Skeletal muscle tissue (tissue), 3 donors: ENCODE measurements at regions not wholly inside any gene's neighbourhood (a gene's known extent, or its start where the extent isn't known, plus 50 kb on each side); places are given as distances from the start of the nearest gene placed in this dataset.

Source experiments
- H3K27ac ChIP-seq: one replicate; pipeline ENCODE4 v1.7.0; 2013; ENCODE audit warnings: mild to moderate bottlenecking, low read depth, low read length, inconsistent platforms
- H3K27me3 ChIP-seq, 3 donors: one replicate each; pipeline ENCODE4 v1.7.0; 2013; ENCODE audit warnings: low read length in 3 of 3; ENCODE audit not compliant: control insufficient read depth in 3 of 3, insufficient read depth in 3 of 3
- H3K36me3 ChIP-seq, 3 donors: one replicate each; pipeline ENCODE4 v1.7.0; 2013; ENCODE audit warnings: low read length in 3 of 3; ENCODE audit not compliant: control insufficient read depth in 3 of 3, insufficient read depth in 3 of 3
- H3K4me1 ChIP-seq, 3 donors: one replicate each; pipeline ENCODE4 v1.7.0; 2013; ENCODE audit warnings: low read length in 3 of 3, mild to moderate bottlenecking in 3 of 3; ENCODE audit not compliant: control insufficient read depth in 3 of 3, insufficient read depth in 3 of 3
- H3K4me3 ChIP-seq, 3 donors: one replicate each; pipeline ENCODE4 v1.7.0; 2013; ENCODE audit warnings: low read length in 3 of 3
- H3K9ac ChIP-seq, 3 donors: one replicate each; pipeline ENCODE4 v1.7.0; 2013; ENCODE audit warnings: low read length in 3 of 3, mild to moderate bottlenecking in 3 of 3, moderate library complexity in 2 of 3, low read depth in 1 of 3
- H3K9me3 ChIP-seq, 3 donors: one replicate each; pipeline ENCODE4 v1.7.0; 2013; ENCODE audit warnings: low read length in 3 of 3; ENCODE audit not compliant: control insufficient read depth in 3 of 3
- donor health status: Osteomylitis.

- Histone ChIP-seq H3K27ac (no peak overlapping the region), H3K36me3 (no peaks in the 10 kb centered on the region), H3K9ac (no peak overlapping the region), H3K4me3 (no peak overlapping the region), H3K4me1 (peaks cover 0 to 7% (median 5%) of the 10 kb centered on the region in 3 donors), H3K9me3 (no peaks in the 10 kb centered on the region), H3K27me3 (no peaks in the 10 kb centered on the region)
These were observed 73.5 kb upstream of the MBNL1 start for GRCh38 chr3:152195206-152195605.

GRCh38 chr3:152196782-152197181 lies 71.9 kb upstream of the MBNL1 start:
- H3K27ac ChIP-seq = peak overlapping the region; percentile 86
- H3K9ac ChIP-seq = peak overlapping the region in 1 of 3 donors; percentile 46
- H3K4me3 ChIP-seq = peak overlapping the region in 1 of 3 donors; percentile 45

GRCh38 chr3:152197451-152197850 lies 71.3 kb upstream of the MBNL1 start:
- Histone ChIP-seq H3K27me3 (no peaks in the 10 kb centered on the region), H3K9ac (peak overlapping the region in 2 of 3 donors; percentile 50 to 51), H3K36me3 (no peaks in the 10 kb centered on the region), H3K4me3 (peak overlapping the region in 2 of 3 donors; percentile 24 to 40), H3K27ac (peak overlapping the region; percentile 86), H3K9me3 (no peaks in the 10 kb centered on the region), H3K4me1 (peaks cover 0 to 7% (median 5%) of the 10 kb centered on the region in 3 donors)

More at GRCh38 chr3:152196782-152197181, 71.9 kb upstream of the MBNL1 start:
- peaks cover 0 to 7% (median 5%) of the 10 kb centered on the region in 3 donors for H3K4me1 ChIP-seq
- no peaks in the 10 kb centered on the region for H3K9me3 ChIP-seq
- no peaks in the 10 kb centered on the region for H3K27me3 ChIP-seq
- no peaks in the 10 kb centered on the region for H3K36me3 ChIP-seq

- Histone ChIP-seq H3K9ac (peak overlapping the region in 2 of 3 donors; percentile 37 to 50), H3K27me3 (no peaks in the 10 kb centered on the region), H3K9me3 (no peaks in the 10 kb centered on the region), H3K4me1 (peaks cover 0 to 7% (median 5%) of the 10 kb centered on the region in 3 donors), H3K27ac (peak overlapping the region; percentile 86), H3K4me3 (peak overlapping the region in 1 of 3 donors; percentile 2), H3K36me3 (no peaks in the 10 kb centered on the region)
These were observed 70.8 kb upstream of the MBNL1 start for GRCh38 chr3:152197937-152198336.

GRCh38 chr3:152198665-152199064 lies 70.1 kb upstream of the MBNL1 start:
- Histone ChIP-seq H3K27me3 (no peaks in the 10 kb centered on the region), H3K4me3 (peak overlapping the region in 2 of 3 donors; percentile 27 to 45), H3K4me1 (peaks cover 0 to 7% (median 5%) of the 10 kb centered on the region in 3 donors)

GRCh38 chr3:152199102-152199840 lies 69.5 kb upstream of the MBNL1 start:
- H3K9ac ChIP-seq = peak overlapping the region in 1 of 3 donors; percentile 78
- H3K36me3 ChIP-seq = no peaks in the 10 kb centered on the region
- peaks cover 0 to 7% (median 5%) of the 10 kb centered on the region in 3 donors for H3K4me1 ChIP-seq
- H3K27me3 ChIP-seq = no peaks in the 10 kb centered on the region
- peak overlapping the region in 1 of 3 donors; percentile 45 for H3K4me3 ChIP-seq
- H3K9me3 ChIP-seq = no peaks in the 10 kb centered on the region
- peak overlapping the region; percentile 86 for H3K27ac ChIP-seq

More at GRCh38 chr3:152198665-152199064, 70.1 kb upstream of the MBNL1 start:
- Histone ChIP-seq H3K36me3 (no peaks in the 10 kb centered on the region), H3K9me3 (no peaks in the 10 kb centered on the region), H3K9ac (no peak overlapping the region), H3K27ac (peak overlapping the region; percentile 86)

GRCh38 chr3:152200476-152201420 lies 68.0 kb upstream of the MBNL1 start:
- peak overlapping the region in 2 of 3 donors; percentile 37 to 68 for H3K4me3 ChIP-seq
- H3K4me1 ChIP-seq = peaks cover 0 to 7% (median 5%) of the 10 kb centered on the region in 3 donors
- H3K27me3 ChIP-seq = no peaks in the 10 kb centered on the region
- H3K27ac ChIP-seq = peak overlapping the region; percentile 86
- H3K9ac ChIP-seq = peak overlapping the region; percentile 33 to 78 (median 73)
- no peaks in the 10 kb centered on the region for H3K9me3 ChIP-seq
- H3K36me3 ChIP-seq = no peaks in the 10 kb centered on the region

GRCh38 chr3:152202976-152203626 lies 65.6 kb upstream of the MBNL1 start:
- Histone ChIP-seq H3K36me3 (no peaks in the 10 kb centered on the region), H3K27me3 (no peaks in the 10 kb centered on the region), H3K4me1 (peaks cover 0 to 5% (median 1%) of the 10 kb centered on the region in 3 donors), H3K4me3 (peak overlapping the region in 2 of 3 donors; percentile 38 to 61), H3K27ac (peak overlapping the region; percentile 62), H3K9ac (peak overlapping the region; percentile 0 to 80 (median 57)), H3K9me3 (no peaks in the 10 kb centered on the region)

GRCh38 chr3:152203652-152204051 lies 65.1 kb upstream of the MBNL1 start:
- peak overlapping the region; percentile 62 for H3K27ac ChIP-seq
- H3K36me3 ChIP-seq = no peaks in the 10 kb centered on the region
- H3K9me3 ChIP-seq = no peaks in the 10 kb centered on the region
- peak overlapping the region; percentile 0 to 80 (median 57) for H3K9ac ChIP-seq
- peak overlapping the region in 1 of 3 donors; percentile 61 for H3K4me3 ChIP-seq
- H3K27me3 ChIP-seq = no peaks in the 10 kb centered on the region
- H3K4me1 ChIP-seq = peaks cover 0 to 5% (median 0%) of the 10 kb centered on the region in 3 donors
